Kidney (tissue), 13 donors: ENCODE measurements at regions not wholly inside any gene's neighbourhood (a gene's known extent, or its start where the extent isn't known, plus 50 kb on each side); places are given as distances from the start of the nearest gene placed in this dataset.

ENCODE experiments used
- DNase-seq, 5 donors: peaks; one replicate each; pipeline ENCODE4 v3.0.0-alpha.2; 2013 to 2020
- FAIRE-seq: peaks from 2 replicates; lab custom pipeline; 2012; peaks lifted over from hg19 to GRCh38; lab: Jason Lieb, UNC
- H3K27ac ChIP-seq, 2 donors: one replicate each; pipeline ENCODE4 v1.7.0; 2013; ENCODE audit warnings: low read depth in 2 of 2, low read length in 2 of 2, inconsistent platforms in 1 of 2
- H3K27me3 ChIP-seq: one replicate; pipeline ENCODE4 v1.7.1; 2013; ENCODE audit warnings: low read length, inconsistent platforms; ENCODE audit not compliant: control insufficient read depth, insufficient read depth
- H3K36me3 ChIP-seq, 3 donors: one replicate each; pipeline versions ENCODE4 v1.7.0 to v1.7.1; 2013; ENCODE audit warnings: low read length in 3 of 3, control low read depth in 1 of 3, inconsistent platforms in 1 of 3; ENCODE audit not compliant: insufficient read depth in 3 of 3, control insufficient read depth in 2 of 3
- H3K4me1 ChIP-seq, 3 donors: one replicate each; pipeline versions ENCODE4 v1.7.0 to v1.7.1; 2013; ENCODE audit warnings: low read length in 3 of 3, inconsistent platforms in 1 of 3, low read depth in 1 of 3; ENCODE audit not compliant: control insufficient read depth in 2 of 3, insufficient read depth in 2 of 3
- H3K4me3 ChIP-seq, 3 donors: one replicate each; pipeline versions ENCODE4 v1.7.0 to v1.8.1; 2013; ENCODE audit warnings: low read length in 3 of 3, control low read depth in 1 of 3, inconsistent platforms in 1 of 3
- H3K9ac ChIP-seq, 3 donors: one replicate each; pipeline versions ENCODE4 v1.7.0 to v1.7.1; 2013; ENCODE audit warnings: low read length in 3 of 3, control low read depth in 1 of 3, inconsistent platforms in 1 of 3
- H3K9me3 ChIP-seq, 3 donors: one replicate each; pipeline versions ENCODE4 v1.7.0 to v1.7.1; 2013; ENCODE audit warnings: low read length in 3 of 3, control low read depth in 1 of 3, inconsistent platforms in 1 of 3; ENCODE audit not compliant: control insufficient read depth in 2 of 3, insufficient read depth in 1 of 3
- CTCF ChIP-seq: IDR thresholded peaks from 3 replicates; pipeline ENCODE4 v1.5.1; 2012; ENCODE audit warnings: mild to moderate bottlenecking, moderate library complexity, borderline replicate concordance; ENCODE audit not compliant: insufficient read depth; ENCODE audit errors: extremely low read depth
- intact Hi-C: fragments of 100-400 bp; cut with DNase I; formaldehyde crosslinking; loops from one replicate; pipeline ENCODE4 v1.11.1; 2022
- donor health status: control.
- donor health status: control.
- donor health status: control.
- donor health status: control.
- donor health status: control.
- donor health status: DM: yes; HTN: yes; CAD: no.
- donor health status: Normal renal cell carcinoma (clear cell type).

- H3K9me3 ChIP-seq: no peaks in the 10 kb centered on the region
- intact Hi-C loops: no loop called here
- no peak for TF ChIP-seq CTCF
- H3K4me3 ChIP-seq: no peak overlapping the region
- DNase-seq (no peak), FAIRE-seq (no peak)
- no peaks in the 10 kb centered on the region for H3K4me1 ChIP-seq
- H3K27me3 ChIP-seq: no peaks in the 10 kb centered on the region
- H3K27ac ChIP-seq: no peak overlapping the region
- H3K36me3 ChIP-seq: no peaks in the 10 kb centered on the region
- no peak overlapping the region for H3K9ac ChIP-seq
These were observed 216.0 kb downstream of the GLI2 start for GRCh38 chr2:120951693-120952092.

DNA sequence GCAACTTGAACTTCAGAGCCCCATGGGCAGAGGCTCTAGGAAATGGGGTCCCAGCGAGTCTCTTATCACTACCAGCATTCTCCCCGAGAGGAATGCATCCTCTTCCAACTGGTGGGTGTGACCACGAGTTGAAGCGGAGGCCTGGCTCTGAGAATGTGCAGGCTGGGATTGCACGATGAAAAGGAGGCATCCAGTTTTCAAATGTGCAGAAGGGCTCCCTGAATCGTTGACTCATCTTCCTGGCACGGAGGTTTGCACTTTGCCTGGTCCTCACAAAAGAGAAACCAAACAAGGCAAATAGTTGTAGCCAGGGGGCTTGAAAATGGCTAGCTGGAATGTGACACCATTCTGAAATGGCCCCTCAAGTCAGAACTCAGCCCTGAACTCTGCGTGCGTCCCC, 216.7 kb downstream of the GLI2 start:
- H3K27me3 ChIP-seq: no peaks in the 10 kb centered on the region
- intact Hi-C loops: no loop called here
- FAIRE-seq: no peak
- no peak overlapping the region for H3K4me3 ChIP-seq
- H3K27ac ChIP-seq: no peak overlapping the region
- no peak for DNase-seq
- no peaks in the 10 kb centered on the region for H3K4me1 ChIP-seq
- no peak for TF ChIP-seq CTCF
- no peaks in the 10 kb centered on the region for H3K36me3 ChIP-seq
- no peaks in the 10 kb centered on the region for H3K9me3 ChIP-seq
- no peak overlapping the region for H3K9ac ChIP-seq

DNA sequence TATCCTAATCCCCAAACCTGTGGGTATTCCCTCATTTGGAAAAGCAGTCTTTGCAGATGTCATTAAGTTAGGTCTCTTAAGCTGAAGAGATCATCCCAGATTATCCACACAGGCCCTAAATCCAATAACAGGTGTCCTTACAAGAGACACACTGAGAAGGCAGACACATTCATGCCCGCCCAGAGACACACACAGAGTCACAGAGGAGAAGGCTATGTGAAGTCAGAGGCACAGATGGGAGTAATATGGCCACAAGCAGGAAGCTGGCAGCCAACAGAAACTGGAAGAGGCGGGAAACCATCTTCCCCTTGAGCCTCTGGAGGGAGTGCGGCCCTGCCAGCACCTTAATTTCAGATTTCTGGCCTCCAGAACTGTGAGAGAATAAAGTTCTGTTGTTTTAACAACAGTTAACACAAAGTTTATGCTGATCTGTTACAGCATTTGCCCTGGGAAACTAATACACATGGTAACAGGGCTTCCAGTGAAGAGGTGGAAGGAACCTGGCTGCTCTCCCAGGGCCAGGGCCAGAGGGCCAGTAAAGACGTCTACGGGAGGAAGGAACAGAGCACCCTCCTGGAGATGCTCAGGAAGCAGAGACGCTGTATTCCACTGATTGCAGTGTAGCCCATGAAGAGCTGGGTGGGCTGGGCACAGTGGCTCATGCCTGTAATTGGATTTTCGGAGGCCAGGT, 217.5 kb downstream of the GLI2 start:
- no peak overlapping the region for H3K9ac ChIP-seq
- H3K27ac ChIP-seq: no peak overlapping the region
- no peaks in the 10 kb centered on the region for H3K9me3 ChIP-seq
- no peak for TF ChIP-seq CTCF
- FAIRE-seq: no peak
- no peak overlapping the region for H3K4me3 ChIP-seq
- intact Hi-C loops: no loop called here
- H3K36me3 ChIP-seq: no peaks in the 10 kb centered on the region
- H3K27me3 ChIP-seq: no peaks in the 10 kb centered on the region
- no peak for DNase-seq
- H3K4me1 ChIP-seq: no peaks in the 10 kb centered on the region
